WTC11 (cell line): ENCODE measurements at regions not wholly inside any gene's neighbourhood (a gene's known extent, or its start where the extent isn't known, plus 50 kb on each side); places are given as distances from the start of the nearest gene placed in this dataset.

ENCODE experiments used
- ATAC-seq: fragments of 200-7000 bp; cut with Tn5 transposase; 2 replicates; pipeline ENCODE4 v1.10.0; 2021; ENCODE audit warnings: mild to moderate bottlenecking, moderate library complexity
- CTCF ChIA-PET: fragments of 300-600 bp; sonication (Branson Sonifier 250); formaldehyde crosslinking; loops from one replicate; lab custom pipeline; 2021; ENCODE audit warnings: antibody characterized with exemption; lab: Charles Lee
- POLR2A ChIA-PET: fragments of 350-600 bp; sonication (Branson Sonifier 250); formaldehyde crosslinking; loops from one replicate; lab custom pipeline; 2021; ENCODE audit warnings: antibody characterized with exemption; lab: Charles Lee
- DNase-seq: peaks from one replicate; pipeline ENCODE4 v3.0.0; 2021; ENCODE audit warnings: low spot score
- H3K27ac Mint-ChIP-seq: 2 replicates; pipeline ENCODE4 v1.8.0; 2021; ENCODE audit warnings: mixed read lengths
- H3K27me3 Mint-ChIP-seq: 2 replicates; pipeline ENCODE4 v1.8.0; 2021; ENCODE audit warnings: low read depth, mild to moderate bottlenecking, moderate library complexity, mixed read lengths
- H3K36me3 Mint-ChIP-seq: 2 replicates; pipeline ENCODE4 v1.8.0; 2021; ENCODE audit warnings: mixed read lengths
- H3K4me1 Mint-ChIP-seq: 2 replicates; pipeline ENCODE4 v1.8.0; 2022; ENCODE audit warnings: mixed read lengths
- H3K4me3 Mint-ChIP-seq: 2 replicates; pipeline ENCODE4 v1.8.0; 2021; ENCODE audit warnings: mild to moderate bottlenecking, moderate library complexity, mixed read lengths
- H3K9me3 Mint-ChIP-seq: 2 replicates; pipeline ENCODE4 v1.8.0; 2021; ENCODE audit warnings: mixed read lengths
- CTCF ChIP-seq: fragments of 200-600 bp; IDR thresholded peaks from 2 replicates; pipeline ENCODE4 v1.8.0; 2022; ENCODE audit warnings: antibody characterized with exemption
- ERG ChIP-seq: fragments of 250-450 bp; sonication (Bioruptor Pico); IDR thresholded peaks from 2 replicates; pipeline ENCODE4 v1.8.0; 2021; ENCODE audit warnings: mild to moderate bottlenecking
- ETV6 ChIP-seq: sonication (generic); formaldehyde crosslinking; IDR thresholded peaks from 2 replicates; pipeline ENCODE4 v1.8.1; 2022; ENCODE audit warnings: mild to moderate bottlenecking, missing genetic modification reagents
- FOXK1 ChIP-seq: sonication (generic); formaldehyde crosslinking; IDR thresholded peaks from 2 replicates; pipeline ENCODE4 v1.8.0; 2022; ENCODE audit warnings: mild to moderate bottlenecking, moderate library complexity, missing genetic modification reagents
- IRF1 ChIP-seq: sonication (generic); formaldehyde crosslinking; IDR thresholded peaks from 2 replicates; pipeline ENCODE4 v1.8.0; 2023; ENCODE audit warnings: missing genetic modification reagents
- MAX ChIP-seq: sonication (generic); formaldehyde crosslinking; IDR thresholded peaks from 2 replicates; pipeline ENCODE4 v1.8.0; 2022; ENCODE audit warnings: mild to moderate bottlenecking, missing genetic modification reagents
- NFATC4 ChIP-seq: fragments of 250-450 bp; sonication (Bioruptor Pico); IDR thresholded peaks from 2 replicates; pipeline ENCODE4 v1.9.0; 2021; ENCODE audit warnings: mild to moderate bottlenecking
- RORB ChIP-seq: fragments of 250-450 bp; sonication (Bioruptor Pico); IDR thresholded peaks from 2 replicates; pipeline ENCODE4 v1.9.0; 2021; ENCODE audit warnings: mild to moderate bottlenecking
- STAT6 ChIP-seq: sonication (generic); formaldehyde crosslinking; conservative IDR thresholded peaks from 2 replicates; pipeline ENCODE4 v1.8.1; 2023; ENCODE audit warnings: mild to moderate bottlenecking, low read depth, missing genetic modification reagents, moderate library complexity
- TEAD4 ChIP-seq: sonication (generic); formaldehyde crosslinking; IDR thresholded peaks from 2 replicates; pipeline ENCODE4 v1.8.0; 2022; ENCODE audit warnings: mild to moderate bottlenecking, missing genetic modification reagents
- ZNF121 ChIP-seq: sonication (generic); formaldehyde crosslinking; IDR thresholded peaks from 2 replicates; pipeline ENCODE4 v1.8.0; 2023; ENCODE audit warnings: missing genetic modification reagents
- ZNF396 ChIP-seq: fragments of 250-450 bp; sonication (Bioruptor Pico); IDR thresholded peaks from 2 replicates; pipeline ENCODE4 v1.8.0; 2021; ENCODE audit warnings: mild to moderate bottlenecking, moderate library complexity, borderline replicate concordance
- ZNF532 ChIP-seq: fragments of 250-450 bp; sonication (Bioruptor Pico); IDR thresholded peaks from 2 replicates; pipeline ENCODE4 v1.9.0; 2021; ENCODE audit warnings: mild to moderate bottlenecking, borderline replicate concordance

GRCh38 chr6:66558189-66558588 is 851.2 kb upstream of the EYS start:
- peak overlapping the region; percentile 7; the same call in 1 of the 2 replicates for H3K27ac Mint-ChIP-seq
- peaks cover 56% of the 10 kb centered on the region for H3K36me3 Mint-ChIP-seq
- H3K4me1 Mint-ChIP-seq = 0 out of 2 replicates have a peak, but pooled peaks cover 1% of the 10 kb centered on the region
- peaks cover 3% of the 10 kb centered on the region for H3K27me3 Mint-ChIP-seq
- no peak overlapping the region for H3K4me3 Mint-ChIP-seq
- POLR2A ChIA-PET = no interaction called here
- TF ChIP-seq IRF1 (CRISPR knock-in tag) (no peak), MAX (CRISPR knock-in tag) (no peak), ERG (CRISPR knock-in tag) (no peak), NFATC4 (no peak)
- ATAC-seq (peak; percentile 83), DNase-seq (no peak)
- peaks cover 82% of the 10 kb centered on the region for H3K9me3 Mint-ChIP-seq
- CTCF ChIA-PET = no interaction called here

- no peak overlapping the region for H3K27ac Mint-ChIP-seq
- POLR2A ChIA-PET = no interaction called here
- no peak for ATAC-seq
- H3K36me3 Mint-ChIP-seq = peaks cover 53% of the 10 kb centered on the region
- DNase-seq = no peak
- peaks cover 3% of the 10 kb centered on the region for H3K27me3 Mint-ChIP-seq
- H3K4me1 Mint-ChIP-seq = no peaks in the 10 kb centered on the region
- TF ChIP-seq ERG (CRISPR knock-in tag) (no peak), STAT6 (no peak), ZNF532 (no peak)
- CTCF ChIA-PET = no interaction called here
- peaks cover 73% of the 10 kb centered on the region for H3K9me3 Mint-ChIP-seq
- no peak overlapping the region for H3K4me3 Mint-ChIP-seq
Measured at GRCh38 chr6:66556936-66557335, 849.9 kb upstream of the EYS start.

GRCh38 chr6:66555082-66555481 is 848.1 kb upstream of the EYS start:
- H3K27ac Mint-ChIP-seq = no peak overlapping the region
- H3K27me3 Mint-ChIP-seq = peaks cover 3% of the 10 kb centered on the region
- CTCF ChIA-PET = no interaction called here
- POLR2A ChIA-PET = no interaction called here
- DNase-seq (no peak), ATAC-seq (no peak)
- H3K4me1 Mint-ChIP-seq = no peaks in the 10 kb centered on the region
- H3K9me3 Mint-ChIP-seq = peaks cover 67% of the 10 kb centered on the region
- no peak overlapping the region for H3K4me3 Mint-ChIP-seq
- H3K36me3 Mint-ChIP-seq = peaks cover 54% of the 10 kb centered on the region
- TF ChIP-seq ETV6 (CRISPR knock-in tag) = no peak
- no peak for TF ChIP-seq FOXK1 (CRISPR knock-in tag)
- no peak for TF ChIP-seq CTCF
- no peak for TF ChIP-seq TEAD4 (CRISPR knock-in tag)
- no peak for TF ChIP-seq ZNF121
- TF ChIP-seq ZNF532 = no peak
- no peak for TF ChIP-seq ZNF396 (CRISPR knock-in tag)
- TF ChIP-seq RORB (CRISPR knock-in tag) = no peak
